ENCODE measurements at regions not wholly inside any gene's neighbourhood (a gene's known extent, or its start where the extent isn't known, plus 50 kb on each side); places are given as distances from the start of the nearest gene placed in this dataset.

- Histone ChIP-seq H3K27me3 (replicated peaks in 1 of 2; ENCODE audit: control insufficient read depth in 2 of 2, extremely low read depth in 1 of 2, insufficient read depth in 2 of 2, low read length in 1 of 2) (no peaks in the 10 kb centered on the region), H3K36me3 (ENCODE audit: control insufficient read depth in 2 of 2, extremely low read depth in 1 of 2, insufficient read depth in 1 of 2, low read length in 1 of 2) (no peaks in the 10 kb centered on the region), H3K9me3 (no peaks in the 10 kb centered on the region), H3K4me1 (ENCODE audit: control insufficient read depth in 1 of 2, extremely low read depth in 1 of 2, insufficient read depth in 2 of 2, low read length in 2 of 2) (no peaks in the 10 kb centered on the region), H3K4me3 (ENCODE audit: control insufficient read depth in 1 of 2, extremely low read depth in 1 of 2, low read length in 1 of 2) (no peak overlapping the region), H3K27ac (ENCODE audit: low read length) (no peak overlapping the region)
- no peaks in the 10 kb centered on the region for H3K4me1 Mint-ChIP-seq
- H3K27me3 Mint-ChIP-seq, result peaks cover 0 to 3% of the 10 kb centered on the region in 2 donors
- ATAC-seq (replicated peaks in 1 of 4) (no peak), DNase-seq (no peak)
- H3K9me3 Mint-ChIP-seq, result no peaks in the 10 kb centered on the region
- no peaks in the 10 kb centered on the region for H3K36me3 Mint-ChIP-seq
- H3K4me3 Mint-ChIP-seq, result no peak overlapping the region
- no peak overlapping the region for H3K27ac Mint-ChIP-seq
- ChIA-PET CTCF (interaction anchor here in 1 of 2 donors (0.5 kb wide), 1 partner anchor 9 kb away, joined by 6 read pairs; no protein-coding TSS in a partner anchor), POLR2A (no interaction called here)
- no CpG with 5 or more reads among the region's 1 CpG for WGBS (ENCODE audit: insufficient coverage)
Observed at GRCh38 chr13:104733427-104733826, 1667.2 kb upstream of the SLC10A2 start.

- H3K4me3 Mint-ChIP-seq, result no peak overlapping the region
- peaks cover 0 to 12% (median 10%) of the 10 kb centered on the region in 3 donors for H3K4me1 Mint-ChIP-seq
- DNase-seq (no peak), ATAC-seq (replicated peaks in 1 of 4) (no peak)
- no peaks in the 10 kb centered on the region for H3K36me3 Mint-ChIP-seq
- H3K27me3 Mint-ChIP-seq, result no peaks in the 10 kb centered on the region
- POLR2A ChIA-PET, result interaction anchor here in 1 of 2 donors (0.7 kb wide), 1 partner anchor 27 kb away, joined by 3 read pairs; no protein-coding TSS in a partner anchor
- no peak overlapping the region for H3K27ac Mint-ChIP-seq
- H3K27me3 ChIP-seq (replicated peaks in 1 of 2; ENCODE audit: control insufficient read depth in 2 of 2, extremely low read depth in 1 of 2, insufficient read depth in 2 of 2, low read length in 1 of 2), result no peaks in the 10 kb centered on the region
- H3K36me3 ChIP-seq (ENCODE audit: control insufficient read depth in 2 of 2, extremely low read depth in 1 of 2, insufficient read depth in 1 of 2, low read length in 1 of 2), result no peaks in the 10 kb centered on the region
- no peak overlapping the region for H3K4me3 ChIP-seq (ENCODE audit: control insufficient read depth in 1 of 2, extremely low read depth in 1 of 2, low read length in 1 of 2)
- no peaks in the 10 kb centered on the region for H3K9me3 ChIP-seq
- CTCF ChIA-PET, result no interaction called here
- no peak overlapping the region for H3K27ac ChIP-seq (ENCODE audit: low read length)
- peaks cover 0 to 7% of the 10 kb centered on the region in 2 experiments for H3K4me1 ChIP-seq (ENCODE audit: control insufficient read depth in 1 of 2, extremely low read depth in 1 of 2, insufficient read depth in 2 of 2, low read length in 2 of 2)
- peaks cover 0 to 3% (median 2%) of the 10 kb centered on the region in 3 donors for H3K9me3 Mint-ChIP-seq
Observed at GRCh38 chr13:104715111-104715510, 1648.9 kb upstream of the SLC10A2 start.

- Histone ChIP-seq H3K4me1 (ENCODE audit: control insufficient read depth in 1 of 2, extremely low read depth in 1 of 2, insufficient read depth in 2 of 2, low read length in 2 of 2) (no peaks in the 10 kb centered on the region), H3K4me3 (ENCODE audit: control insufficient read depth in 1 of 2, extremely low read depth in 1 of 2, low read length in 1 of 2) (no peak overlapping the region), H3K27ac (ENCODE audit: low read length) (no peak overlapping the region), H3K9me3 (no peaks in the 10 kb centered on the region), H3K27me3 (replicated peaks in 1 of 2; ENCODE audit: control insufficient read depth in 2 of 2, extremely low read depth in 1 of 2, insufficient read depth in 2 of 2, low read length in 1 of 2) (no peaks in the 10 kb centered on the region), H3K36me3 (ENCODE audit: control insufficient read depth in 2 of 2, extremely low read depth in 1 of 2, insufficient read depth in 1 of 2, low read length in 1 of 2) (no peaks in the 10 kb centered on the region)
- ATAC-seq (replicated peaks in 1 of 4) (no peak), DNase-seq (no peak)
- ChIA-PET CTCF (no interaction called here), POLR2A (no interaction called here)
- H3K27ac Mint-ChIP-seq, result no peak overlapping the region
- H3K4me1 Mint-ChIP-seq, result no peaks in the 10 kb centered on the region
- peaks cover 0 to 5% (median 0%) of the 10 kb centered on the region in 3 donors for H3K9me3 Mint-ChIP-seq
- peaks cover 0 to 3% of the 10 kb centered on the region in 2 donors for H3K27me3 Mint-ChIP-seq
- 79% methylated on average over 3 of the region's 7 CpGs for WGBS (ENCODE audit: insufficient coverage)
- H3K4me3 Mint-ChIP-seq, result no peak overlapping the region
- no peaks in the 10 kb centered on the region for H3K36me3 Mint-ChIP-seq
Observed at GRCh38 chr13:104705031-104705750, 1639.0 kb upstream of the SLC10A2 start.

- no peaks in the 10 kb centered on the region for H3K27me3 ChIP-seq (replicated peaks in 1 of 2; ENCODE audit: control insufficient read depth in 2 of 2, extremely low read depth in 1 of 2, insufficient read depth in 2 of 2, low read length in 1 of 2)
- H3K9me3 ChIP-seq, result no peaks in the 10 kb centered on the region
- Mint-ChIP-seq H3K27me3 (peaks cover 0 to 3% of the 10 kb centered on the region in 2 donors), H3K4me1 (no peaks in the 10 kb centered on the region), H3K9me3 (peaks cover 0 to 5% (median 0%) of the 10 kb centered on the region in 3 donors), H3K27ac (no peak overlapping the region), H3K4me3 (no peak overlapping the region), H3K36me3 (no peaks in the 10 kb centered on the region)
- WGBS (ENCODE audit: insufficient coverage), result 39% methylated on average over 2 of the region's 3 CpGs
- POLR2A ChIA-PET, result no interaction called here
- H3K4me3 ChIP-seq (ENCODE audit: control insufficient read depth in 1 of 2, extremely low read depth in 1 of 2, low read length in 1 of 2), result no peak overlapping the region
- no peak overlapping the region for H3K27ac ChIP-seq (ENCODE audit: low read length)
- H3K4me1 ChIP-seq (ENCODE audit: control insufficient read depth in 1 of 2, extremely low read depth in 1 of 2, insufficient read depth in 2 of 2, low read length in 2 of 2), result no peaks in the 10 kb centered on the region
- DNase-seq (no peak), ATAC-seq (replicated peaks in 1 of 4) (no peak)
- no peaks in the 10 kb centered on the region for H3K36me3 ChIP-seq (ENCODE audit: control insufficient read depth in 2 of 2, extremely low read depth in 1 of 2, insufficient read depth in 1 of 2, low read length in 1 of 2)
- CTCF ChIA-PET, result interaction anchor here in 1 of 2 donors (0.5 kb wide), 1 partner anchor 619 kb away, joined by 3 read pairs; no protein-coding TSS in a partner anchor
Observed at GRCh38 chr13:104701591-104701990, 1635.4 kb upstream of the SLC10A2 start.

- Mint-ChIP-seq H3K9me3 (peaks cover 0 to 5% (median 0%) of the 10 kb centered on the region in 3 donors), H3K4me1 (no peaks in the 10 kb centered on the region), H3K36me3 (no peaks in the 10 kb centered on the region), H3K27ac (no peak overlapping the region), H3K4me3 (no peak overlapping the region), H3K27me3 (peaks cover 0 to 4% of the 10 kb centered on the region in 2 donors)
- ATAC-seq (replicated peaks in 1 of 4) (no peak), DNase-seq (no peak)
- Histone ChIP-seq H3K27me3 (replicated peaks in 1 of 2; ENCODE audit: control insufficient read depth in 2 of 2, extremely low read depth in 1 of 2, insufficient read depth in 2 of 2, low read length in 1 of 2) (no peaks in the 10 kb centered on the region), H3K4me1 (ENCODE audit: control insufficient read depth in 1 of 2, extremely low read depth in 1 of 2, insufficient read depth in 2 of 2, low read length in 2 of 2) (peaks cover 0 to 2% of the 10 kb centered on the region in 2 experiments), H3K9me3 (no peaks in the 10 kb centered on the region), H3K36me3 (ENCODE audit: control insufficient read depth in 2 of 2, extremely low read depth in 1 of 2, insufficient read depth in 1 of 2, low read length in 1 of 2) (no peaks in the 10 kb centered on the region), H3K4me3 (ENCODE audit: control insufficient read depth in 1 of 2, extremely low read depth in 1 of 2, low read length in 1 of 2) (no peak overlapping the region), H3K27ac (ENCODE audit: low read length) (no peak overlapping the region)
- ChIA-PET POLR2A (no interaction called here), CTCF (no interaction called here)
Observed at GRCh38 chr13:104694397-104694796, 1628.2 kb upstream of the SLC10A2 start.

GRCh38 chr13:104693126-104693525 is 1626.9 kb upstream of the SLC10A2 start:
- no peaks in the 10 kb centered on the region for H3K9me3 ChIP-seq
- H3K4me1 ChIP-seq (ENCODE audit: control insufficient read depth in 1 of 2, extremely low read depth in 1 of 2, insufficient read depth in 2 of 2, low read length in 2 of 2), result peaks cover 0 to 2% of the 10 kb centered on the region in 2 experiments
- no peak overlapping the region for H3K4me3 Mint-ChIP-seq
- no peaks in the 10 kb centered on the region for H3K36me3 Mint-ChIP-seq
- no peak overlapping the region for H3K27ac Mint-ChIP-seq
- H3K27me3 Mint-ChIP-seq, result peaks cover 0 to 4% of the 10 kb centered on the region in 2 donors
- ATAC-seq (replicated peaks in 1 of 4) (no peak), DNase-seq (no peak)
- ChIA-PET CTCF (no interaction called here), POLR2A (no interaction called here)
- WGBS (ENCODE audit: insufficient coverage), result 55% methylated on average over 3 of the region's 4 CpGs
- H3K4me1 Mint-ChIP-seq, result no peaks in the 10 kb centered on the region
- peaks cover 0 to 5% (median 0%) of the 10 kb centered on the region in 3 donors for H3K9me3 Mint-ChIP-seq
- no peak overlapping the region for H3K4me3 ChIP-seq (ENCODE audit: control insufficient read depth in 1 of 2, extremely low read depth in 1 of 2, low read length in 1 of 2)
- no peaks in the 10 kb centered on the region for H3K27me3 ChIP-seq (replicated peaks in 1 of 2; ENCODE audit: control insufficient read depth in 2 of 2, extremely low read depth in 1 of 2, insufficient read depth in 2 of 2, low read length in 1 of 2)
- H3K27ac ChIP-seq (ENCODE audit: low read length), result no peak overlapping the region
- no peaks in the 10 kb centered on the region for H3K36me3 ChIP-seq (ENCODE audit: control insufficient read depth in 2 of 2, extremely low read depth in 1 of 2, insufficient read depth in 1 of 2, low read length in 1 of 2)
